Hepatocyte (in vitro differentiated cells): ENCODE measurements at regions not wholly inside any gene's neighbourhood (a gene's known extent, or its start where the extent isn't known, plus 50 kb on each side); places are given as distances from the start of the nearest gene placed in this dataset.

Experiments
- CTCF ChIP-seq: fragments of 200-600 bp; sonication (generic); IDR thresholded peaks from 2 replicates; pipeline ENCODE4 v1.5.1; 2016; ENCODE audit warnings: antibody characterized with exemption, mild to moderate bottlenecking; ENCODE audit not compliant: poor library complexity
- EZH2 ChIP-seq: fragments of 200-600 bp; sonication (generic); IDR thresholded peaks from 2 replicates; pipeline ENCODE4 v1.6.1; 2016; ENCODE audit warnings: antibody characterized with exemption, mild to moderate bottlenecking, borderline replicate concordance
- EZH2phosphoT487 ChIP-seq: fragments of 200-600 bp; sonication (generic); IDR thresholded peaks from one replicate; pipeline ENCODE4 v1.6.1; 2018; ENCODE audit warnings: antibody characterized with exemption, mild to moderate bottlenecking, low read depth, moderate library complexity; ENCODE audit not compliant: unreplicated experiment, severe bottlenecking

- TF ChIP-seq CTCF: no peak
- no peak for TF ChIP-seq EZH2phosphoT487
- no peak for TF ChIP-seq EZH2
These were observed 685.1 kb downstream of the DTWD2 start for GRCh38 chr5:118303296-118303695.
